ENCODE measurements at regions not wholly inside any gene's neighbourhood (a gene's known extent, or its start where the extent isn't known, plus 50 kb on each side); places are given as distances from the start of the nearest gene placed in this dataset.

- TF ChIP-seq ARNT (IDR thresholded peaks at IDR 0.05) = no peak
- no peak for TF ChIP-seq BHLHE40 (IDR thresholded peaks at IDR 0.05; ENCODE audit: borderline replicate concordance)
- TF ChIP-seq FOXA1 (IDR thresholded peaks at IDR 0.05) = no peak
- TF ChIP-seq ZNF384 (IDR thresholded peaks at IDR 0.05) = no peak
- no peak for TF ChIP-seq FOXM1 (IDR thresholded peaks at IDR 0.05; ENCODE audit: borderline replicate concordance)
- no peak for TF ChIP-seq ELF4 (IDR thresholded peaks at IDR 0.05)
- no peak for TF ChIP-seq PKNOX1 (IDR thresholded peaks at IDR 0.05)
- no peak for TF ChIP-seq SP1 (IDR thresholded peaks at IDR 0.05)
- TF ChIP-seq NFRKB (IDR thresholded peaks at IDR 0.05) = no peak
- TF ChIP-seq FOXK2 (IDR thresholded peaks at IDR 0.05) = no peak
- no peak for TF ChIP-seq LEF1 (IDR thresholded peaks at IDR 0.05; ENCODE audit: borderline replicate concordance)
- TF ChIP-seq TARDBP (IDR thresholded peaks at IDR 0.05) = no peak
- no peak for TF ChIP-seq CTBP1 (IDR thresholded peaks at IDR 0.05; ENCODE audit: borderline replicate concordance)
These were observed 268.3 kb upstream of the CPNE8 start for GRCh38 chr12:39173726-39174125.
